OCI-LY1 (cell line): ENCODE measurements at regions not wholly inside any gene's neighbourhood (a gene's known extent, or its start where the extent isn't known, plus 50 kb on each side); places are given as distances from the start of the nearest gene placed in this dataset.

ENCODE experiments used
- H2AFZ ChIP-seq: fragments of 200-600 bp; sonication (generic), shearing (Covaris generic); 2 replicates; pipeline ENCODE4 v1.6.0; 2014; ENCODE audit warnings: antibody characterized with exemption, mild to moderate bottlenecking, low read length
- H3F3A ChIP-seq: fragments of 200-600 bp; sonication (generic), shearing (Covaris generic); 2 replicates; pipeline ENCODE4 v1.6.0; 2014; ENCODE audit warnings: mild to moderate bottlenecking, antibody characterized with exemption, low read length, moderate library complexity; ENCODE audit not compliant: insufficient read depth
- H3K27ac ChIP-seq: fragments of 200-600 bp; sonication (generic); 2 replicates; pipeline ENCODE4 v1.5.1; 2014; ENCODE audit warnings: low read length, mixed run types, mild to moderate bottlenecking, low read depth; ENCODE audit not compliant: poor library complexity, severe bottlenecking
- H3K27me3 ChIP-seq: fragments of 200-600 bp; sonication (generic); 2 replicates; pipeline ENCODE4 v1.6.0; 2014; ENCODE audit warnings: antibody characterized with exemption, mild to moderate bottlenecking, low read length, moderate library complexity; ENCODE audit not compliant: insufficient read depth
- H3K36me3 ChIP-seq: fragments of 200-600 bp; sonication (generic); 2 replicates; pipeline ENCODE4 v1.6.1; 2014; ENCODE audit warnings: mild to moderate bottlenecking, antibody characterized with exemption, low read length, moderate library complexity, mixed read lengths; ENCODE audit not compliant: insufficient read depth
- H3K4me1 ChIP-seq: fragments of 200-600 bp; sonication (generic); 2 replicates; pipeline ENCODE4 v1.5.1; 2014; ENCODE audit warnings: mild to moderate bottlenecking, low read length, moderate library complexity; ENCODE audit not compliant: insufficient read depth, severe bottlenecking
- H3K4me2 ChIP-seq: fragments of 200-600 bp; sonication (generic), shearing (Covaris generic); 2 replicates; pipeline ENCODE4 v1.6.1; 2014; ENCODE audit warnings: low read length
- H3K4me3 ChIP-seq: fragments of 200-600 bp; sonication (generic); 2 replicates; pipeline ENCODE4 v1.5.1; 2014; ENCODE audit warnings: low read length, low read depth, mild to moderate bottlenecking, mixed read lengths; ENCODE audit not compliant: poor library complexity, severe bottlenecking
- H3K79me2 ChIP-seq: fragments of 200-600 bp; shearing (Covaris generic); 2 replicates; pipeline ENCODE4 v1.6.1; 2016; ENCODE audit warnings: mixed run types, low read length, mixed read lengths; ENCODE audit not compliant: insufficient read depth
- H3K9ac ChIP-seq: fragments of 200-600 bp; sonication (generic), shearing (Covaris generic); 2 replicates; pipeline ENCODE4 v1.6.1; 2014; ENCODE audit warnings: mild to moderate bottlenecking, low read length, mixed read lengths
- H3K9me2 ChIP-seq: fragments of 200-600 bp; sonication (generic), shearing (Covaris generic); 2 replicates; pipeline ENCODE4 v1.6.1; 2014; ENCODE audit warnings: low read depth, mild to moderate bottlenecking, low read length, mixed read lengths
- H3K9me3 ChIP-seq: fragments of 200-600 bp; shearing (Covaris generic); 2 replicates; pipeline ENCODE4 v1.6.1; 2014; ENCODE audit warnings: low read length, mixed read lengths
- H4K20me1 ChIP-seq: fragments of 200-600 bp; sonication (generic), shearing (Covaris generic); 2 replicates; pipeline ENCODE4 v1.6.0; 2016; ENCODE audit warnings: mild to moderate bottlenecking, low read length; ENCODE audit not compliant: insufficient read depth
- EZH2 ChIP-seq: fragments of 200-600 bp; sonication (generic), shearing (Covaris generic); IDR thresholded peaks from 2 replicates; pipeline ENCODE4 v1.8.0; 2017; ENCODE audit warnings: borderline replicate concordance, mixed run types, mild to moderate bottlenecking, antibody characterized with exemption, low read length, moderate library complexity, mixed read lengths
- TF ChIP-seq, protein P1 (sequence below): fragments of 200-600 bp; sonication (generic), shearing (Covaris generic); IDR thresholded peaks from 2 replicates; pipeline ENCODE4 v1.5.1; 2017; ENCODE audit warnings: mild to moderate bottlenecking, antibody characterized with exemption, low read length, moderate library complexity, mixed read lengths

DNA sequence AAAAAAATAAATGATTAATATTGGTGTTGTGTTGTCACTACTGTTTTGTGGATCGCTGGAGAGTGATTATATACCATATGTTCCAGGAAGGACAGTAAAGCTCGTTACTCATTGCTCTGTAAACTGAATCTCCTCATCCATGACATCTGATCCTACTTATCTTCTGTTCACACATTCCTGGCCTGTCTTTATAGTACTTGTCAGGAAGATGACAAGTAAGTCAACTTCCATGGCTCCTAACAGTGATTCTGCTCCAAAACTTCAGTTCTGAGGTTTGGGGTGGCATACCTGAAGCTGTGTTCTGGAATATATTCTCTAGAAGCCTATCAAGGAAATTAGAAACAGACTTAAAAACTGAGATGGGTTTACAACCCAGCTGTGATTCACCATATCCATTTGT, 288.9 kb downstream of the ZBBX start:
- Histone ChIP-seq H3K9me3 (no peaks in the 10 kb centered on the region), H3K4me2 (no peak overlapping the region), H3K9me2 (no peaks in the 10 kb centered on the region), H3K4me3 (no peak overlapping the region), H3F3A (no peaks in the 10 kb centered on the region), H3K27me3 (no peaks in the 10 kb centered on the region), H3K9ac (no peak overlapping the region), H4K20me1 (no peaks in the 10 kb centered on the region), H3K36me3 (no peaks in the 10 kb centered on the region), H3K79me2 (no peaks in the 10 kb centered on the region), H2AFZ (no peak overlapping the region), H3K4me1 (no peaks in the 10 kb centered on the region), H3K27ac (no peak overlapping the region)
- TF ChIP-seq, protein P1, sequence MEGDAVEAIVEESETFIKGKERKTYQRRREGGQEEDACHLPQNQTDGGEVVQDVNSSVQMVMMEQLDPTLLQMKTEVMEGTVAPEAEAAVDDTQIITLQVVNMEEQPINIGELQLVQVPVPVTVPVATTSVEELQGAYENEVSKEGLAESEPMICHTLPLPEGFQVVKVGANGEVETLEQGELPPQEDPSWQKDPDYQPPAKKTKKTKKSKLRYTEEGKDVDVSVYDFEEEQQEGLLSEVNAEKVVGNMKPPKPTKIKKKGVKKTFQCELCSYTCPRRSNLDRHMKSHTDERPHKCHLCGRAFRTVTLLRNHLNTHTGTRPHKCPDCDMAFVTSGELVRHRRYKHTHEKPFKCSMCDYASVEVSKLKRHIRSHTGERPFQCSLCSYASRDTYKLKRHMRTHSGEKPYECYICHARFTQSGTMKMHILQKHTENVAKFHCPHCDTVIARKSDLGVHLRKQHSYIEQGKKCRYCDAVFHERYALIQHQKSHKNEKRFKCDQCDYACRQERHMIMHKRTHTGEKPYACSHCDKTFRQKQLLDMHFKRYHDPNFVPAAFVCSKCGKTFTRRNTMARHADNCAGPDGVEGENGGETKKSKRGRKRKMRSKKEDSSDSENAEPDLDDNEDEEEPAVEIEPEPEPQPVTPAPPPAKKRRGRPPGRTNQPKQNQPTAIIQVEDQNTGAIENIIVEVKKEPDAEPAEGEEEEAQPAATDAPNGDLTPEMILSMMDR, result no peak
- no peak for TF ChIP-seq EZH2

DNA sequence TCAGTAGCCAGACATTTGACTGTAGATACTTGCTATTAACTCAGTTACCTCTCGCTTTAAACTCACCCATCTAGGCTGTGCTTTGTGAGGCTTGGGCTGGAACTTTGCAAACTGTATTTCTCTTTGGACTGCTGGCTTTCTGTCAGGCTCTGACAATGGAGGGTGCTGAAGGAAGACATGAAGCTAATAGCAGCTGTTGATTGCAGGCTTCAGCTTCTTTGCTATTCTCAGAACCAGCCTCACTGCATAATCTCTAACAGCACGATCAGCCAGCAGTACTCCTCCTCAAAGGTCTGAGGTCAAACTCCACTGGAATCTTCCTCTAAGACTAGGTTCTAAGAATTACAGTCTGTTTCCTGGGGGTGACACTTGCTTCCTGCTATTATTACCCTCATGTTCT, 295.6 kb downstream of the ZBBX start:
- TF ChIP-seq, protein P1, result no peak
- no peak for TF ChIP-seq EZH2
- Histone ChIP-seq H3F3A (no peaks in the 10 kb centered on the region), H3K27me3 (no peaks in the 10 kb centered on the region), H2AFZ (no peak overlapping the region), H3K4me2 (no peak overlapping the region), H3K9me3 (no peaks in the 10 kb centered on the region), H4K20me1 (no peaks in the 10 kb centered on the region), H3K27ac (no peak overlapping the region), H3K4me1 (no peaks in the 10 kb centered on the region), H3K9me2 (no peaks in the 10 kb centered on the region), H3K36me3 (no peaks in the 10 kb centered on the region), H3K9ac (no peak overlapping the region), H3K79me2 (no peaks in the 10 kb centered on the region), H3K4me3 (no peak overlapping the region)

DNA sequence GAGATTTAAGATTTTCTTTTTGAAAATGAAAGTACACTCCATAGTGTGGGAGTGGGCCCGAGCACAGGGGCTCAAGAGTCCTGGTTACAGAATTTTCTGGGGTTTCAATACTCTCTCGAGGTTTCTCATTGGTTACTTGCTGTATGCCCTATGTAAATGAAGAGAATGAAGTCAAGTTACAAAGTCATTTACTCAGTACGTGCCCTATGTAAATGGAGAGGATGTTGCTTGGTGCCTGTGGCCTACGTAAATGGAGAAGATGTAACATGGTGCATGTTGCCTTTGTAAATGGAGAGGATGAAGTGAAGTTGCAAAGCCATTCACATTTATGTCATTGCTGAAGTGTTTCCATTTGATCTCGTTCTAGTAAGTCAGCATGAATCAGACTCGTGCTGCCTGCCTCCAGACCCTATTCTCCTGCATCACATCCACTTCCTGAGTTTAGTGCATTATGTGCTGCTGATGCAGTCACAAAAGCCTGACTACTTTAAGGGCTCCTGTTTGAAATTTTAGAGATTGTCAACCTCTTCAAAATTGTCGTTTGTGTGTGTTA, 302.0 kb downstream of the ZBBX start:
- TF ChIP-seq EZH2, result no peak
- TF ChIP-seq, protein P1, result no peak
- H3K27ac ChIP-seq, result no peak overlapping the region
- H3K4me2 ChIP-seq, result no peak overlapping the region
- H3K36me3 ChIP-seq, result no peaks in the 10 kb centered on the region
- H3K4me3 ChIP-seq, result no peak overlapping the region
- H3K27me3 ChIP-seq, result no peaks in the 10 kb centered on the region
- H3K79me2 ChIP-seq, result peaks cover 4% of the 10 kb centered on the region; the same call in 1 of the 2 replicates
- no peak overlapping the region for H2AFZ ChIP-seq
- H3K9me2 ChIP-seq, result no peaks in the 10 kb centered on the region
- no peaks in the 10 kb centered on the region for H4K20me1 ChIP-seq
- no peaks in the 10 kb centered on the region for H3K4me1 ChIP-seq
- no peak overlapping the region for H3K9ac ChIP-seq
- H3K9me3 ChIP-seq, result no peaks in the 10 kb centered on the region
- no peaks in the 10 kb centered on the region for H3F3A ChIP-seq
